Sigmoid colon (tissue), 4 donors: ENCODE measurements at regions not wholly inside any gene's neighbourhood (a gene's known extent, or its start where the extent isn't known, plus 50 kb on each side); places are given as distances from the start of the nearest gene placed in this dataset.

Source experiments
- EP300 ChIP-seq, 4 donors: sonication (generic); formaldehyde crosslinking; IDR thresholded peaks; one replicate each; pipeline ENCODE4 v1.6.1; 2017; ENCODE audit warnings: antibody characterized with exemption in 4 of 4
- TF ChIP-seq, protein P1 (sequence below), 4 experiments: fragments of 450-650 bp in 3 of 4; fragments of 200-600 bp in 1 of 4; IDR thresholded peaks; one replicate each; pipeline ENCODE4 v1.5.1; 2016 to 2019; ENCODE audit warnings: antibody characterized with exemption in 4 of 4, mild to moderate bottlenecking in 3 of 4, moderate library complexity in 2 of 4

DNA sequence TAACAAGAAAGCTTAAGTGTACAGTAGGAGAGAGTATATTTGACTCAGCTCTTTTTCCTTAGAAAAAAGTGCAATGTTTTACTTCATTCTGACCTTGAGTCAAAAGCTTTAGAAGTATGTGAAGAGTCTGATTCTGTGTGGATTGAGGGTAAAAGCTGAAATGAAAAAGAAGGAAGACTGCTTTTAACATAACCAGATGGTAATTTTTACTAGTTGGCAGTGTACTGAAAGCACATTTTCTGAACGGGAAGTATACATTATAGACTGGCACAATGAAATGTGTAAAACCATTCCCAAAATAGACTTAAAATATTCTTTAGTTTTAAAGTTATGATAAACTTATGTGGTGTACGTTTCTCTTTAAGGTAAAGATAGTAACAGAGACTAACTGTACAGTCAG, 197.8 kb upstream of the ZNF717 start:
- TF ChIP-seq, protein P1, sequence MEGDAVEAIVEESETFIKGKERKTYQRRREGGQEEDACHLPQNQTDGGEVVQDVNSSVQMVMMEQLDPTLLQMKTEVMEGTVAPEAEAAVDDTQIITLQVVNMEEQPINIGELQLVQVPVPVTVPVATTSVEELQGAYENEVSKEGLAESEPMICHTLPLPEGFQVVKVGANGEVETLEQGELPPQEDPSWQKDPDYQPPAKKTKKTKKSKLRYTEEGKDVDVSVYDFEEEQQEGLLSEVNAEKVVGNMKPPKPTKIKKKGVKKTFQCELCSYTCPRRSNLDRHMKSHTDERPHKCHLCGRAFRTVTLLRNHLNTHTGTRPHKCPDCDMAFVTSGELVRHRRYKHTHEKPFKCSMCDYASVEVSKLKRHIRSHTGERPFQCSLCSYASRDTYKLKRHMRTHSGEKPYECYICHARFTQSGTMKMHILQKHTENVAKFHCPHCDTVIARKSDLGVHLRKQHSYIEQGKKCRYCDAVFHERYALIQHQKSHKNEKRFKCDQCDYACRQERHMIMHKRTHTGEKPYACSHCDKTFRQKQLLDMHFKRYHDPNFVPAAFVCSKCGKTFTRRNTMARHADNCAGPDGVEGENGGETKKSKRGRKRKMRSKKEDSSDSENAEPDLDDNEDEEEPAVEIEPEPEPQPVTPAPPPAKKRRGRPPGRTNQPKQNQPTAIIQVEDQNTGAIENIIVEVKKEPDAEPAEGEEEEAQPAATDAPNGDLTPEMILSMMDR (IDR thresholded peaks at IDR 0.05), result no peak
- no peak for TF ChIP-seq EP300 (IDR thresholded peaks at IDR 0.05)
